Ramos (cell line): ENCODE measurements at regions not wholly inside any gene's neighbourhood (a gene's known extent, or its start where the extent isn't known, plus 50 kb on each side); places are given as distances from the start of the nearest gene placed in this dataset.

ENCODE experiments used
- in situ Hi-C: fragments of 300-500 bp; cut with MboI; formaldehyde crosslinking; loops from one replicate; pipeline ENCODE4 v1.14.3; 2022; ENCODE audit warnings: low sequenced_read_pairs; ENCODE audit not compliant: unreplicated experiment

DNA sequence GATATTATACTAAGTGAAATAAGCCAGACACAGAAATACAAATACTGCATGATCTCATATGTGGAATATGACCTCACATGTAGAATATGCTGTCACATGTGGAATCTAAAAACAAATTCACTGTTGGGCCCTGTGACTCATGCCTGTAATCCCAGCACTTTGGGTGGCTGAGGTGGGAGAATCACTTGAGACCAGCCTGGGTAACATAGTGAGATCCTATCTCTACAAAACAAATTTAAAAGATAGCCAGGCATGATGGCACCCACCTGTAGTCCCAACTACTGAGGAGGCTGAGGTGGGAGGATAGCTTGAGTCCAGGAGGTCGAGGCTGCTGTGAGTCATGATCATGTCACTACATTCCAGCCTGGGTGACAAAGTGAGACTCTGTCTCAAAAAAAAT is 160.3 kb downstream of the PTEN start:
- in situ Hi-C loops = no loop called here

DNA sequence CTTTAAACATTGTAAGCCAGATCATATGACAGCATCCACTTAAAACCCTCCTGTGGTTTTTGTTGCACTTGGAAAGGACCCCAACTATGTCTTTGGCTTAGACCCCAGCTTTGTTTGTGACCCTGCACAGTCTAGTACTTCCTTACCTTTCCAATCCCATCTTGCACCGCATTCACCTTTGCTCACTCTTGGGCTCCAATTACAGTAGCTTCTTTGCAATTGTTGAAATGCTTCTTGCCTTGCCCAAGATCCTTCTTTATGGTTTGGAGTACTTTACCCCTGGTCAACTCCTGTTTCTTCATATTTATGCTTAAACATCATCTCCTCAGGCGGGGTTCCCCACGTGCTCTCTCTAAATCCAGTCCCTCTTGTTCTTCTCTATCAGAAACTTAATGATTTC is 162.6 kb downstream of the PTEN start:
- in situ Hi-C loops = no loop called here

DNA sequence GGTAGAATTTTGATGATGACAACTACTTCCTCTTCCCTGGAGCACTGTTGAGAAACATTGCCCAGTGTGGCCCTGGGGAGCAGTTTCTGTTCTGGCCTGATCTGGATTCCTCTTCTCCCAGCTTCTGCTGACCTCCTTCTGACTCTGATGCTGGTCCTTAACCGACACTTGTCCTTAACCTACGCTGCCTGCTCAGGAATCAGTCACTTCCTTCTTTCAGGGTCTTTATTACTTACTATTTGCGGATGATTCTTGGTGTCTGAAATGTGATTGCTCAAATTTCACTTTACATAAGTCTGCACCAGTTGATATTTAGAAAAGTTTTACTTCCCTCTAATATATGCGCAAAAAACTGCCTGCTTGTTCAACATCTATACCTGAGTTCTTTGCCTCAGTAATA is 164.1 kb downstream of the PTEN start:
- in situ Hi-C loops = no loop called here

DNA sequence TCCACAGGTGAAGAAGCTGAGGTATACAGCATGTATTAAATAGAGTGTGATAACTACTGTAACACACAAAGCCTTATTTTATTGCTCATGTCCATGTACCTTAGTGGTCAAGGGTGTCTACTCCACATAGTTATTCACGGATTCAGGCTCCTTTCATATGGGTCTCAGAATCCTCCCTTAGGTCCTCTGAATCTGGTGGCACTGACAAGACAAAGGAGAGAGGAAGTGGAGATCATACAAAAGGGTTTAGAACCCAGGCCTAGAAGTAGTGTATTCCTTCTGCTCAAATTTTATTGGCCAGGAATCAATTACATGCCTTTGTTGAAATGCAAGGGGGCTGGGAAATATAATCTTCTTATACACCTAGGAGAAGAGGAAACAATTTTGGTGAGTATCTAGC is 164.6 kb downstream of the PTEN start:
- in situ Hi-C loops = no loop called here

DNA sequence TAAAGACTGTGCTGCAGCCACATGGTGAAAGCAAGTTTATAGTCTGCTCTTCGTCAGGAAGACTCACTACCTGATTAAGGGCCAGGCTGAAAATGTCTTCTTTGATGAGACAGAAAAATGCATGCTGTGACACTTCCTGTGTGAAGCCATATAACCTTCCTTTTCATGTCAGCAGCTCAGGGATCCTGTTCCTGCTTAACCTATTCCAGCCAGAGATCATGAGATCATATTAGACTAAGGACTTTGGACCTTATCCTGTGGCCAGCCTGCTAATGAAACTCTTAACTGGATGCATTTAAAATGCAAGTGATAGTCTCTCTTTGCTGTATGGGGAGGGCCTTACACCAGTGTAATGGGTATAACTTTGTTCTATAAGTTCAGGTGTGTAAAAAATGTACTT is 165.2 kb downstream of the PTEN start:
- in situ Hi-C loops = no loop called here

DNA sequence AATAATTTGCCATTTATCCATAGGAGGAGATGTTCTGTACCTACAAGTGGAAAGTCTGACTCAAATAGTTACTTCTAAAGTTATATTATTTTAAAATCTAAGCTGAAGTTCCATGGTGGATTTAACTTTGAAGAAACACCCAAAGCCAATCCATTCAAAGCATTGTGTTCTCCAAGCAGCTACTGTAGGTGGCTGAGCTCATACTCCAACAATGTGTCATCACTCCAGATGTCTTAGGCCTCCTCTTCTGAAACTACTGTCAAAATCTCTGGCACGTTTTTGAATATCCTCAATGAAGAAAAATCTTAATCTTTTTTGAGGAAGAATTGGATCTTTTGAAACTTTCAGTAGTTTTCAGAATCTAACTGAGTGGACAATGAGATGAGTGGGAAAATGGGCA is 169.1 kb downstream of the PTEN start:
- in situ Hi-C loops = no loop called here

DNA sequence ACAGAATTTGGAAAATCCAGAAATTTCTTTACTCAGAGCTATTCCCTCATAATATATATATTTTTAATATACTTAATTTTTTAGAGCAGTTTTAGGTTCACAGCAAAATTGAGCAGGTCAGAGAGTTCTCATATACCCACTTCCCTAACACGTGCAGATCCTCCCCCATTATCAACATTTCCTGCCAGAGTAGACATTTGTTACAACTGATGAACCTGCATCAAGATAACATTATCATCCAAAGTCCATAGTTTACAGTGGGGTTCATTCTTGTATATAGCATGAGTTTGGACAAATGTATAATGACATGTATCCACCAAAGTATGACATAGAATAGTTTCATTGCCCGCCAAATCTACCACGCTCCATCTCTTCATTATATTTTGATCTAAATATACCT is 170.0 kb downstream of the PTEN start:
- in situ Hi-C loops = no loop called here

DNA sequence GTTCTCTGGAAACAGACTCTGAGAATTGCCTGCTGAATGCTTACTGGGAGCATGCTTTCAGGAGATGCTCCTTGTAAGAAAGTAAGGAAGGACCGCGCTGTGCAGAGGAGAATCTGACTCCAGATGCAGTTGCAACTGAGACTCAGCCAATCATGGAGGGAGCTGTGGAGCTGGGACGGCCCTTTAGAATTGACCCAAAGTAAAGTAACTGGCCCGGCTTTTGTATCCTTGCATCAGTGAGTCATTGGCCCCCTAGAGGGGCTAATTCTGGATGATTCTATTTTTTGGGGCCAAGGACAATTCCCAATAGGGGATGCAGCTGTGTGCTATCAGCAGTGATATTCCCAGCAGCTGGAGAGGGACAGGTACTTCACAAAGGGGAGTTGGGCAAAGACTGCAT is 170.4 kb downstream of the PTEN start:
- in situ Hi-C loops = no loop called here

DNA sequence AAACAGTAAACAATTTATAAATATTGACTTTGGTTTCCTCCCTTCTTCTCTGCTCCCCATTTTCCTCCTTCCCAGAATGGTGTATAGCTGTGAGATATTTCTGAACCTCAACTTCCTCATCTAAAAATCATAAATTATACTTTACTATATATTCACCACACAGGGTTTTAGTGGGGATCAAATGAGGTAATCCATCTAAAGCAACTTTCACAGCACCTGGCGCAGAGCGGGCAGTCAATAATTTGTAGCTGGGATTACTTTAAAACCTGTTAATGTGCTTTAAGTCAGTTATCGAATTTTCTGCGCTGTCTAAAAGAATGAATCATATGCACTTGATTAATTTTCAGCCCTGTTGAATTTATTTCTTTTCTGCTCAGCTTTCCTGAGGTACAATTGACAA is 172.7 kb downstream of the PTEN start:
- in situ Hi-C loops = no loop called here

DNA sequence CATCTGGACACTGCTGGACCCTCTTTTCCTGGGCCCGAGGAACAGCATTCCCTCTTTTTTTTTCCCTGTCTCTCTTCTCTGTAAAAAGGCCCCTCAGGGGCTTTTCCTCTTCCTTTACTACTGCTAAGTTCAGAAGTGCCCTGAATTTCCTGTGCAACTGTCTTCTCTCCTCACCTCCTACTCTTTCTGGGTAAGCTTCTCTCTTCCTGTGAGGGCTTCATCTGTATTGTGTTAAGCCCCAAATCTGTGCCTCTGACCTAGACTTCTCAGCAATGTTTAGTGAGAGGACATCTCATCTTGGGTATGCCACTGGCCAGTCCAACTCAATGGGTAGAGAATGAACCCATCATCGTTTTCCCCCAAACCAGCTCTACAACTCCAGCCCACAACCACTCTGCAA is 174.2 kb downstream of the PTEN start:
- in situ Hi-C loops = no loop called here

DNA sequence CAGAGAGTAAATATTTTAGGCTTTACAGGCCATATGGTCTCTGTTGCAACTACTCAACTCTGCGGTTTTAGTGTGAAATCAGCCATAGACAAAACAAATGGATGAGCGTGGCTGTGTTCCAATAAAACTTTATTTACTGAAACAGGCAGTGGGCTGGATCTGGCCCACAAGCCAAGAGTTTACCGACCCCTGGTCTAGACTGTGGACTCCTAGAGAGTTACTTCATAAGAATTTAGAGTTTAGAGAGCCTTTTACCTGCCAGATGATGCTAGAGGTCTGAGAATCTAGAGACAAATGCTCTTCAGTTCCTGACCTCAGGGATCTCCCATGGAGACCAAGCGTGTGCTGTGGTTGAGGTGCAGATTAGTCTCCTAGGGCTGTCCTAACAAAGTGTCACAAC is 174.8 kb downstream of the PTEN start:
- in situ Hi-C loops = no loop called here

DNA sequence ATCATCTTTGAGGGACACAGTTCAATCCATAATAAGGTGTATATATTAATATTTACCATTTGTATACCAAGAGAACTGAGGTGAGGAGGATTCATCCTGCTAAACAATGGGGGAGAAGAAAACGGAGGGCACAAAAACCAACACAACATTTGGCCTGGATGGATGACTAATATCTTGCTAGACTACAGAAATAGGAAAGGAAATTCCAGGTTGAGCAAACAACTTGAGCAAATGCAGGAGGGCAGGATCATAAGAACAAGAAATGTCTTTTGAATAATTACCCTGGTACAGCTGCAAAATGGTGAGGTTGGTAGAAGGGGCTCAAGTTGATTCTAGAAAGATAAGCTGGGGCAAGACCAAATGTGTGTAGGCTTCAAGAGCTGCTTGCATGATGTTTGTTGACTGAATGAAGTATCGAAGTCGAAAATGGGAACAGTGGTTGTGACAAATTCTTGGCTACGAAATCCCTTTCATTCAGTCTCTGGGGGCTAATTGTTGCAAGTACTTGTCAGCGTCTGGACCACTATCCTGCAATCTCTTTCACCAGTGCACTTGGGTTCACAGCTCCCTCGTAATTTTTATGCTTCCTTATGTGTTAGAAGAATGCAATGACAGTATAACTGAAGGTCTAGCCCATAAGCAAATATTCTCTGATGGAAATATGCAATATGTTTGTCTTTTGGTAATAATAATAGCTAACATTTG is 176.2 kb downstream of the PTEN start:
- in situ Hi-C loops = no loop called here

DNA sequence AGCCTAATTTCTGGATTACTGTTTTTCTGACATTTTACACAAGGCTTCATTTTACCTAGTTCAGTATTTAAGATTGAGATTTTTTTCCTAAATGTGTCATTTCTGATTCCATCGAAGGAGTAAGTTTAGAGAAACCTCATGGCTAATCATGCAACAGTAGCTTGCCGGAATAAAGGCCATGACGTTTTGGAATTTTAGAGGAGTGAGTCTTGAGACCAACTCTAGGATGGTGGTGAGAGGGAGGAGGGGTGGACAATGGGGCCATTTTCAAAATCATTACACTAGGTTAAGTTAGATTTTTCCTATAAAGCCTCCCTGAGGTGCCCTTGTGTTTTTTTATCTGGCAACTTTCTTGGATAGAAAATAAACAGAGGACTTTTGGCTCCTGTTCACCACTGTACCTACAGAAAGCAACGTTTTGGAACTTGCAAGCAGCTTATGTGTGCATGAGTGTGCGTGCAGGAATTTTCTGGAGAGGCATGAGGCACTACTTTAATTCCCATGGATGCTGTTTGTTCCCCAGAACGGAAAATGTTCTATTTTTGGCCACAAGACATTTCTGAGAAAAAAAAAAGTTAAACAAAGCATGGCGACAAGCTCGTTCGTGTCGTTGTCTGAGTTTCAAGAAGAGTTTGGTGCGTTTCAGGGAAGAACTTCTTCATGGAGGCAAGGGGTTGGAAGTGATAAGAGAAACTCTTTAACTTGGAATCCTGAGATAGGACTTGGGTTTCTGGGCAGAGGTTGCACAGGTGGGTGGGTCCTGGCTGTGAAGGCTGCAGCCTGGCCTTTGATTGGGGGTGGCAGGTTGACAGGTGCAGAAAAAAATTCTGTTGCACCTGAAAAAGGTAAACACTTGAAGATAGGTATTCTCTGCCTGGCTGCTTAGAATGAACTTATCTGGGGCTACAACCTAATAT is 178.1 kb downstream of the PTEN start:
- in situ Hi-C loops = no loop called here

DNA sequence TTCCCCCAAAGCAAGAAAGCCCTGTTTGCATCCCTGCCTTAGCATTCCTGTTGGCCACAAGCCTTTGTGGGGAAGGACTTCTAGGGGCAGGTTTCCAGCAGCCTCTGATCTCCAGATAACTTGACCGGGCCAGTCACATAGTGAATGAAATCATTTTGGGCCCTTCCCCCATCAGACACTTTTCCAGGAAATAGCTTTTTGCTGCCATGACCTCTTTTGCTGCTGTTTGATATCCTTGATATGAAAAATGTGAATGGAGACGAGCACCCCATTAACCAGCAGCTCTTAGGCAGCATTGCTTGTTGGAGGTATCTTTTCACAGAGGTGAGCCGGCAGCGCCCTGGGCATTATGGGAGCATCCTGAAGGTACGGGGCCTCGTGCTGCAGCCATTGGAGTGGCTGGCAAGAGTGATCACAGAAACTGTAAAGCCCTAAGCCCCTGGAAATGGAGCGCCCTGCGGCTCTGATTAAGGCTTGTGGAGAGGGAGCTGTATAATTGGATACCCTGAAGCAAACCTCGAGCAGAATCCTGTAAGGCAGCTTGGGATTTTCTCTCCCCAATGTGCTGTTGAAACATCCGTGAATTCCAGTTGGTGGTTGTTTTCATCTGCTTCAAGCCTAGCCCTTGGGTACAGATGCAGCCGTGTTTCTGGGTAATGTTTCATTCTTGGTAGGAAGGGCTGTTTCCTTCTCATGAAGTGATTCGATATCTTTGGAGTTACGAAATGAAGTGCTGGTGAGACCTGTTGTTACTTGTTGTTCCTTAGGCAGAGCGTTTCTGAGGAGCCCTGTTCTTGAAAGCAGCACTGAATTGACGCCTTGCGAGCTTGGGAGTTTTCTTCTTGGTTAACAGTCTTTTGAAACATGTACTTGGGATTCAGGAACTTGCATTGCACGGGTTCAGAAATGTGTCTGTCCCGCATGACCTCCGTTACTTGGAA is 179.0 kb downstream of the PTEN start:
- in situ Hi-C loops = no loop called here

DNA sequence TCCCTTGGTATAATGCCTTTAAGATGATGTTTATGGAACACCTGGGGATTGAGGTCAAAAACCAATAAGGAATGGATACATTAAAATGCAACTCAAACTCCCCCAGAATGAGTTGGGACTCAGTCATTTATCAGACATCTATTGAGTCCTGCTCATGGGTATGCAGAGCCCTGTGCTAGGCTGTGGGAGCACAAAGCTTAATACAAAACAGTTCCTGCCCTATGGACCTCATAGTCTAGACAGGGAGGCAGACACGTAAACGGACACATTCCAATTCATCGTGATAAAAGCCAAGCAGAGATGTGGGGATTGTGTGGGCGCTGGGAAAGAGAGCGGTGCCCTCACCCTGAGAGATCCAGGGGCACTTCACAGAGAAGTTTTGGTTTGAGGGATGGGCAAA is 181.7 kb downstream of the PTEN start:
- in situ Hi-C loops = no loop called here

DNA sequence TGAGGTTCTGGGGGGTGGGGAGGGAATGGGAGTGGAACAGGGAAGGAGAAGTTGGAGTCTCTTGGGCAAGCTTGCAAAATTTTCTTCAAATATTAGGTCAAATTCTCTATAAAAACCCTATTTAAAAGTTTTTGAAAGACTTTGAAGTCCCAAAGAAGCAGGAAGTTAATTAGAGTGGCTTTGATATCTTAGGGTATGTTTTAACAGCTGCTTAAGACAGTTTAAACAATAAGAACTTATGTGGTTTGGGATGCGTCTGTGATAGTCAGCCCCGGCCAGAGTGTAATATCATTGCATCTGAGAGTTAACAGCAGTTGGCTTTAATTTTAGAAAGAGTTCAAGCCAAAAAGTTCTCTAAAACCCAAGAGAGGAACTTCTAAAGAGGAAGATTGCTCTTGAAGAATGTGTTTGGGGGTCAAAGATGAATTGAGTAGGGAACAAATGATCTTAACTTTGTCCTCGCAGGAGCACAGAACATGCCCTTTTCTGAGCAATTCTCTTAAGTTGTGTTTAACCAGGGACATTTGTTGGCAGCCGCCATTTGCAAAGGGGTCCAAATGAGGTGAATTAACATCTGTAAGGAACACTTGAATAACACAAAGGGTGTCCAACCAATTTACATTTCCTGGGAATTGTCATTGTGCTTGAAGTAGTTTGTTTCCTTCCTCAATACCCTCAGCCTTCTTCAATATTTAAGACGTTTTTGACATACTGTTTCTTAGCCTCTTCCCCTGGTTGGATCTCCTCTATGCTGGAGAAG is 182.4 kb downstream of the PTEN start:
- in situ Hi-C loops = no loop called here

DNA sequence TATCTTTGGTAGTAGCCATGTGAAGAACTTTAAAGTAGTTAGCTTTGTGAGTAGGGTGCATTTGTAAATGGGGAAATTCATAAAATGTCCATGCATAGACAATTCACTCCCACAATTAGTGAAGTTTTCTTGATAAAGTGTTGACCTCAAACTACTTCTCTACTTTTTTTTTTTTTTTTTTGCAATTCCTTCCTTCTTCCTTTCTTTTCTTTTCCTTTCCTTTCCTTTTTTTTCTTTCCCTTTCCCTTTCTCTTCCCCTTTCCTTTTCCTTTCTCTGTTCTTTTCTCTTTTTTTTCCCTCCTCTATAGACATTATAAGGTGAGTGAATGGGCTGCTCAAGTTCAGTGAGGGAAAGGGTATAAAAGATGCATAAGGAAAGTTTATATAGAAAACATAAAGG is 184.2 kb downstream of the PTEN start:
- in situ Hi-C loops = no loop called here

DNA sequence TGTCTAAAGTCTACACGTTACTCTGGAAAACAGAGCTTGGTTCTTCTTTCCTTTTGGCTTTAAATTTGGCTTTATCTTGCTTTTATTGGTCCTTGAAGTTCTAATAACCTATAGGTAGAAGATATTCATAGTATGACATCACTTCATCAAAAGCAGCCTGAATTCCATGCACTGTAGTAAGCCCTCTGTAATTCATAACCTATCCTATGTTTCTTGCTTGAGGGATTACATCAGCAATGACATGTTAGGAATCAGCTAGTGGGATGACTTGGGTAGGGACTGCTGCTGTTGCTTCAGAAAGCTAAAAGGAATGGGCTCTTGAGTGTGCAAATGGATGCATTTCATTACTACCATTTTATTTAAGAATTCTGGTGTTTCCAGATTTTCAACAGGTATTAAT is 184.9 kb downstream of the PTEN start:
- in situ Hi-C loops = no loop called here

DNA sequence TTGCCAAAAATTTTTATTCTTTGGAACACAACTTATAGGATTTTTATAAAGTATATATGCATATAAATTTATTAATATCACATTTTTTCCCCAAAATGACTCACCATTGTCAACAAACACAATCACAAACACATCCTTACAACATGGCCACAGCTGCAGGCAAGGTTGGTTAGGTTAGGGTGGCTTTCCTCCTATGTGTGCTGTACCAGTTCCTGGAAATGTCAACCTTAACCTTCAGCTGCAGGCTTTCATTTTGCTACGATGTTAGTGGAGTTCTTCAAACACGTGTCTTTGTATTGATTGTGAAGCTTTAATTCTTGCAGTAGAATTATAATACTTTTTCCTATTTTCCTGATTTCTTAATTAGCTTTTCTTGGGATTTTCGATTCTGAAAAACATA is 185.8 kb downstream of the PTEN start:
- in situ Hi-C loops = no loop called here

DNA sequence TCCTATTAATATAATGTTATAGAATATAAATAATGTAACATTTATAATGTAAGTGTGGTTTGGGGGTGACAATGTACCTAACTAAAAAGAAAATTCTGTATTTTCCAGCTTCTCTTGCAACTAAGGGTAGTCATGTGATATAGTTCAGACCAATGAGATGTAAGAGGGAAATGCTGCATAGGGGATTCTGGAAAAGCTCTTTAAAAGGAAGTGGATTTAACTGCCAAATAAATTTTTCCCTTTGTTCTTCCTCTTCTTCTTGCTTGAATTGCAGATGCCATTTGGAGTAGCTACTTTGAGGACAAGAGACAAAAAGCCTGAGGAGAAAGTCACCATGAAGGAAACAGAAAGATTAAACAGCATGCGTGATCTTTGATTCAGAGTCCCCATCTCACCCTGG is 194.3 kb downstream of the PTEN start:
- in situ Hi-C loops = no loop called here
